HG02840 (cell line): ENCODE measurements at regions not wholly inside any gene's neighbourhood (a gene's known extent, or its start where the extent isn't known, plus 50 kb on each side); places are given as distances from the start of the nearest gene placed in this dataset.

Experiments
- ATAC-seq: cut with Tn5 transposase; IDR thresholded peaks from one replicate; pipeline ENCODE4 v1.9.1; 2021; ENCODE audit warnings: mild to moderate bottlenecking, moderate library complexity, moderate number of reproducible peaks; ENCODE audit not compliant: unreplicated experiment, low FRiP score

DNA sequence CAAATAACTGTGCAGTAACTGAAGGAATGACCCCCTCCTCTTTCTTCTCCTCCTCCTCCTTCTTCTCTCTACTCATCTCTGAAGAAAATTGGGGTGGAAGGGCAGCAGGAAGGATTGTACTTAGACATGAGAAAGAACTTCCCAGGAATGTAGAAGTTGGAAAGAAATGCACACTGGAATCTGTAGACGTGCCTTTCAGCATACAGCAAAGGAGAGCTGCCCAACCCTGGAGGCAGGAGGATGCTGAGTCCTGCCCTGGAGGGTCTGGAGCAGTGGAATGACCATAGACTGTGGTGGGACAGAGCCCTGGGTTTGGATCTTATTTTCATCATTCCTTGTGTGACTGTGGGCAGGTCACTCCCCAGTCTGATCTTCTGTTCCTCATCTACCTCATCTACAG, 80.1 kb downstream of the PJA1 start:
- ATAC-seq, result no peak

DNA sequence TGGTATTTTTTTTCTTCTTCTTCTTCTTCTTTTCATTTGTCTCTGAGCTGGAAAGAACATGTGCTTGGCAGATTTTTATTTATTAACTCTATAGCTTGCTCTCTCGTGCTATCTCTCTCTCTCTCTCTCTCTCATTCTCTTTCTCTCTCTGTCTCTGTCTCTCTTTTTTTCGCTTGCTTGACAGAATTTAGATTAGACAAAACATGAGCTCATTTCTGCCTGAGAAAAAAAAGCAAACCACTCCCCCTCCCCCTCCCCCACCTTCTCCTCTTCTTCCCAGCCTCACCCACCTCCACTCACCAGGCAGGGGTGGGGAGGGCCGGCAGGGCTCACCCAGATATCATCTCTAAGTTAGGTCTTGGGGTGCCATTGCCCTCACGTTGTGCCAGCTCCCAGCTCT, 81.5 kb downstream of the PJA1 start:
- no peak for ATAC-seq

DNA sequence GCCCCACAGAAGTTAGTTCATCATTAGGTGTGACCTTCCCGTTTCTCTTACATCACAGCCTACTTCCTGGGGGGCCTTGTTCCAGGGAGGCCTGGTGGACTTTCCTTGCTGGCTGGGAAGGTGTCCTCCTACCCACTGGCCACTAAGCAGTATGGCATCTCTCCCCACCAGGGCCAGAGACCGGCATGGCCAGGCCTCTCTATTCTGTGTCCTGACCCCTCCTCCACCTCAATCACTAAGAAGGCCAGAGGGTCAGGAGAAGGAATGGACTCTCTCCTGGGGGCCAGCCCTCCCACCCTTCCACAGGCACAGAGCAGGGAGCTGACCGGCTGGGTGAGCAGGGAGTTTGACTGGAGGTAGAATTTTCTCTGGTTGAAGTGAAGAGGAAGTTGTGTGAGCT, 81.9 kb downstream of the PJA1 start:
- no peak for ATAC-seq

DNA sequence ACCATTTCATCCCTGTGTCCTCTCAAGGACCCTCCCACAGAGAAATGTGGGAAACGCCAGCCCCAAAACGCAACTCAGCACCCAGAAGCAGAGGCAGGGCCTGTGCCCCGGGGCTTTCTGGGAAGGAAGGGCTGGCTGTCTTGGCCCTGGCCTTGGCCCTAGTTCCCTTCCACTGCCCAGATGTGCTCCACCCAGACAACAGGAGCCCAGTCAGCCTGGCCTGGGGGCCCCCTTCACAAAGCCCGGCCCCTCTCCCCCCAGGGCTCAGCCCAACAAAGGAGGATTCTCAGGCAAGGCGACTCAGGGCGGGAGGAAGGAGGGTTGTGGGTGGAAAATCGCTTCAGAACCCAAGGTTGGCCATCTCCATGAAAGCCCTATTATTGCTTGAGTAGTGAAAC, 82.5 kb downstream of the PJA1 start:
- ATAC-seq, result no peak

DNA sequence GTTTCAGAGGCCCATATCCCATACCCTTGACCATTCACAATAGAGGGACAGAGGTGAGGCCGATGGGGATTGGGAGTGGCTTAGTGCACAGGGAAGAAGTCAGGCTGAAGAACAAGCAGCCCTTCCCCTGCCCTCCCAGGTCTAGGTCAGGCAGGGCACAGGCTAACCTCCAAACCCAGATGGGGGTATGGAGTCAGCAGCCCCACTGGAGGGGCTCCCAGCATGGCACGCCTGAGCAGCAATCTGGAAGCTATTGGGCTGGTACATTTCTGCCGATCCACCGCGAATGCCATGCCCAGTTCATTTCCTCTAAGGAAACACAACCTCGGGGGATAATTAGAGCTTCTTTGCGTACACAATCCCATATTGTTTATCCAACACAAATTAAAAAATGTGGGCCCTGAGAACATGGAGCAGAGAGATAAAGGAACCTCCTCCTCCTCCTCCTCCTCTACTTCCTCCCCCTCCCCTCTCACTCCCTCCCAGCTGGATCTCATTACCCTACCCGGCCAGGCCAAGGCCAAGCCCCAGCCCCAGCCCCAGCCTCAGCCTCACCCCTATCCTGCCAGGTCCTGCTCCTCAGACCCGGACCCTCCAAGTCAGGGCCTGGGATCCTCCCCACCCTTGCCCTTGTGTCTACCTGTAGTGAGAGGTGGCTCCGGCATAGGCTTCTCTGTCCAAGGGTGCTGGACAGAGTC, 83.0 kb downstream of the PJA1 start:
- no peak for ATAC-seq

DNA sequence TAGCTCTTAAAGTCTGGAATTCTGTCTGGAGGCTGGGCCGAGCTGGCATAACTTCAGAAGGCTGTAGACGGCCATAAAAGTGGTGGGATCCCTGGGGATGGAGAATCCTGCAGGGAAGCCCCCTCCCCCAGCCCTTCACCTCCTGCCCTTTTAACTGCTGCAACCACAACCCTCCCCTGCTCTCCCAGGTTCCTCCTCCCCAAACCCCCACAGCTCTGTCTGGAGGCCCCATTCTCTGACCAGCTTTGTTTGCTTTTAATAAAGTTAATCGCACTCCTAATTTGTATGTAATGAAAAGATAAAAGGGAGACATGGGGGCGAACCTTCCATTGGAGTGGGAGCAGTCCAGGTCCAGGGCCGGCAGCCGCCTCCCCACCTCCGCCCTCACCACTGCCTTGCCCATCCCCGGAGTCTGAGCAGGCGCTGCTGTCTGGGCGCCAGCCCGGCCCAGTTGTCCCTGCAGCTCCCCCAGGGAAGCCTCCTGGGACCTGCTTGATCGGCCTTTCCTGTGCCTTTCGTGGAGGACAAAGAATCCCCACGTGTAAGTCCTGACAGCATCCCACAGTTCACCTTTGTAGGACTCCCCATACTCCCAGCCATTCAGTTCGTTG, 84.3 kb downstream of the PJA1 start:
- no peak for ATAC-seq

DNA sequence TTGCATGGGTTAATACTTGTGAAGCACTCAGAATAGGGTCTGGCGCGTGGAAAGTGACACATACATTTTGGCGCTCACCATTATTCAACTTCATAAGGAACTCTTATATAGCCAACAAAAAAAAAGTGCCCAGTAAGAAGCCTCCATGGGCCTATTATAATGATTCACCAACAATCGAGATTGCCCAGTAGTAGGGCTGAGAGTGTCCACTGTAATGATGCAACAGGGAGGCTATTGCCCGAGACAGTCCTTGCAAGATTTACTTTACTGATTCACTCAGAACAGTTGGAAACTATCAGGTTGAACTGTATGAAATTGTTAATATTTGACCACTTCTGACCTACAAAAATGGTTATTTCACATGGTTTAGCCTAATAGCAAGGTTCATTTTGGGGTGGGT, 86.0 kb downstream of the PJA1 start:
- no peak for ATAC-seq

DNA sequence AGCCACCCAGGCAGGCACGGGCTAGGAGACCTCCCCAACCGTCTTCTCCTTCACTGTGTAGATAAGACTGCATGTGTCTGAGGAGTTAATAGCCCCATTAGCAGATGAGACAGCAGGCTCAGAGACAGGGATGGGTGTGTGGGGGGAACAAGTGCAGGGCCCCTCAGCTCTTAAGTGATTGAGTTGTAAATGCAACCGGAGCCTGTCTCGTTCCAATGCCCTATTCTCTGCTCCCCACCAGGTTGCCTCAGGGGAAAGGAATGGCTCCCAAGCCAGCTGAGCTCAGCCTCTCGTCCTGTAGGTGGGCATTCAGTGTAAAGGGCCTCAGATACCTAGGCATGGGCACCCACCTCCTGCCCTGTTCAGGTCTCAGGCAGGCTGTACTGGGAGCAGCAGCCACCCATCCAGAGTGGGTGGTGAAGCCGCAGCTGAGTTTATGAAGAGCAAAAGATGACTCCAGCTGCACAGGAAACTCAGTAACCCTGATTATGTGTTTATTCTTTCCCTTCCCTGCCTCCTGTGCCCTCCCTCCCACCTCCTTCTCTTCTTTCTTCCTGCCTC, 87.3 kb downstream of the PJA1 start:
- no peak for ATAC-seq

DNA sequence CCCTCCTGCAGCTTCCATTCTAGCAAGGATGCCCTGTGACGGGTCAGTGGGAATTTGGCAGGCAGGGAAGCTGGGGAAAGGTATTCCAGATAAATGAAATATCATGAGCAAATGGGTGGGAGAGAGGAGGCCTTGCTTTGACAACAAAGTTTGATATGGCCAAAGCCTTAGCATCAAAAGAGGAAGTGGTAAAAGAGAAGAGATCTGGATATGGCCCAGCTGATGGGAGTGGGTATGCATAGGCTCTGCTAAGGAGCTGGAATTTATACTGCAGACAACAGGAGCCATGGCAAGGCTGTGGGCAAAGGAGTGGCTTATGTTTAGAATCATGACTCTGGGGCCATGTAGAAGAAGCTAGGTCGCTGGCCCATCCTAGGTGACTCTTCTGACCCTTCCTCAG, 89.2 kb downstream of the PJA1 start:
- ATAC-seq, result no peak

DNA sequence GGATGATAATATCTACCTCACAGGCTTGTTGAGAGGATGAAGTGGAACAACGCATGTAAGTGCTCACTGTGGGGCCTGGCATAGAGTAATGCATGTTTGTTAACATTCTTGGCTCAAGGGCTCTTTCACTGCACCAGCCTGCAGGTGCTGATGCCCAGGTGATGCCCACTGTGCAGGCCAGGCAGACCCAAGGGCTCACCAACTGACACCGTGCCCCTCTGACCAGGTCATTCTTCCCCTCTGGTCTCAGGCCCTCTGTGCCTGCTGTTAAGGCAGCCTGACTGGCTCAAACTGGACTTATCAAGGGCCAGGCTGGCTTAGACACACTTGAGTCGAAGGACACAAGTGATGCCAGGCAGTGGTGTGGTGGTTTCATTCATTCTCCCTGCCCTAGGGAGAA, 90.5 kb downstream of the PJA1 start:
- no peak for ATAC-seq

DNA sequence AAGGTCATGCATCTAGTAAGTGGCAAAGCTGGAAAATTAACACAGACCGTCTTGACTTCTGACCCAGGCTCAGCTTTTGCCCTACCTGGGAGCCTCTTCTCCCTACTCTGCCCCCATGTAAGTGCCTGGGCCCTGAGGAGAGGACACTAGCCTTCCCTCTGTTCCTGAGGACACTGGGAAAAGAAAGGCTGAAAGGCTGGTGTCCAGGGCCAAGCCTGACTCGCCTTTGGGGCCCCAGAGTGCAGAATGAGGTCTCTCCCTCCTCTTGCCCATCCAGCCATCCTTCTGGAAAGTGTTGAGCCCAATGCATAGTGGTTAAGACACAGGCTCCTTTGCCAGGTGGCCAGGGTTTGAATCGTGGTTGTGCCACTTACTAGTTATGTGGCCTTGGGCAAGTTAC, 91.5 kb downstream of the PJA1 start:
- ATAC-seq, result no peak

DNA sequence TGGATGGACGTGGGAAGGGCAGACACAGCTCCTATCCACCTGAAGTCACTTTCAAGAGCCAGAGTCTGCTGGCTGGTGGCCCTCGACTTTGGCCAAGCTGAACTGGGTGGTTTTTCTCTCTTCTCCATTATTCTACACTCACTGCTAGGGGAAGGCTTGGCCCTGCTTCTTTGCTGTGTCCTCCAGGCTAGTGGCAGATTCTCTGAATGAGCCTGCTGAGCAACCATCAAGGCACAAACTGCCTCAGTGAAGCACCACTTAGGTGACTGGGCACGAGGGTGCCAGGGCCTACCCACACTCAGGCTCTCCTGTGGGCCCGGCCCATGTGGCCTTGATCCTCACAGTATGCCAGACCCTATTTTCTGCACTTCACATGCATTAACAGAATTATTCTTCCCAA, 92.0 kb downstream of the PJA1 start:
- ATAC-seq, result no peak

DNA sequence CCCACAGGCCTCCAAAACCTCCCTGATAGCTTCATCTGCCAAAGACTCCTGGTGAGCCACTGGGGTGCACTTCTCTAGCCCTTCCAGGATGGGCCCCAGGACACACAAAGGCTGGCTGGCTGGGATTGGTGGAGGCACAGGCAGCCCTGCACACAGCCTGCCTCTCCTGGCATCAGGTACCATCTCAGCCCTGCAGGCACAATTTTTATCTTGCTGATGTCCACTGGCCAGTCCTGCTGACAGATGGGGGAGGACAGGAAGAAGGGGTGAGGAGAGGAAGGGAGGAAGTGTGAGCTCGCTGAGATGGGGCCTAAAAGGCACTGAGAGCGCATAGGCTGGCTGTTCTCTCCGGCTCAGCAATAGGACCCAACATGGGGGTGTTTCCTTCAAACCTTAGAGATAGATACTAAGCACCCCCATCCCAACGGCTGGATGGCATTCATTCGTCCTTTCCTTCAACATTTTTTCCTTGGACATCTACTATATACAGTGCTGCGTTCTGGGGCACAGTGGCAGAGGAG, 92.7 kb downstream of the PJA1 start:
- ATAC-seq, result no peak

DNA sequence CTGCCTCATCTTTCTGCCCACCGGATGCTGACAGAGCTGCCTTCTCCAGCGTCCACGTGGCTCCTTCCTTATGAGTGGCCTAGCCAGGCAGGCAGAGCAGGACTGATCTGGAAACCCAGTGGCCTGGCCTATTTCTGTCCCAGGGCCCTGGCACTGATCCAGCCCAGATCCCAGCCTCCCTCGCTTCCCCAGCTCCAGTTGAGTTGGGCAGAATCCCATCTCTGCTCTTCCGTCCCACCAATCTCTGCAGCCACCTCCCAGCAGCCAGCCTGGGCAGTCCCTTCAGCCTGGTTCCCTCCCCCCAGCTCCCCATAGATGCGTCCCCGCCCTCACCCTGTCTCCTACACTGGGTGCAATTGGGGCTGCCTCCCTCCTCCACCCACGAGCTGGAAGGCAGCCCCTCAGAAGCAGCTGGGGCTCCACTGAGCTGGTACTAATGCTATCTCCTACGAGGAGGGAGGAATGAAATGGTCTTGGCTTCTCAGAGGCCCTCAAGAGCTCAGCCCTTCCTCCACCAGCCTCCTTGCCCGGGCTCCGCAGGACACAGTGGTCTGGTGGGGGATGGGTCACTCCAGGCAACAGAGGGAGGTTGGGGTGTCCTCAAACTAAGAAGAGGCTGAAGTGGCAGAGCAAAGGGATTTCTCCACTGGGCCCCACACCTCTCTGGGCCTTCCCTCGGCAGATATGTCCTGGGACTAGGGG, 94.2 kb downstream of the PJA1 start:
- no peak for ATAC-seq

DNA sequence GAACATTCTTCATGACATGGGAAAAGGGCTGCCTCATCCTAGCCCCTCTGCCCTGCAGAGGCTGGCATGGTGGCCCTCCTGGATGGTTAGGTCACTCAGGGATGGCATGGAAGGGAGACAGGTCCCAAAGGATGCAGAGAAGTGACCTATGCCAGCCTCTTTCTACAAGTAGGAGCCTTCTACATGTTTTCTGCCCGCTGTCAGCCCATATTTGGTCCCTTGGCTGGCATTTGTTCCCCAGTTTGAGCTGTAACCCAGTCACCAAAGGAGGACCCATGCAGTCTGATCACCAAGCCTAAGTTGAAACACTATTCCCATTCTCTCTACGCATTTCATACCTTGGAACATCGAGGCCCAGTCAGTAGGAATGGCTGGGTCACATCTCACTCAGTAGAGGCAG, 95.4 kb downstream of the PJA1 start:
- no peak for ATAC-seq

DNA sequence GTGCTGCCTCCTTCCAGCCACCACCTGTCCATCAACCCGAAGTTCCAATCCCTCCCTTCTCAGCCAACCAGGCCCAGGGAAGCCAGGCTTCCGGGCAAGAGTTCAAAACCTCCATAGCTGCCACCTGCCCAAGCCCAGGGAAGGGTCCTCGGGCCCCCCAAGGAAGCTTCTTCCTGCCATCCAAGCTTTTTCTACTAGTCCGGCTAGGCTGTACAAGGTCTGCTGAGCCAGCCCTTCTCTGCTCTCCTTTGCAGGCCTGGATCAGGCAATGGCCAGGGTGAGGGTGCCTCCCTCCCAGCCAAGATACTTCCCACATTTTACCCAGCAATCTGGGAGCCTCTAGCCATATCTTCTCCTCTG, 96.2 kb downstream of the PJA1 start:
- ATAC-seq, result no peak

DNA sequence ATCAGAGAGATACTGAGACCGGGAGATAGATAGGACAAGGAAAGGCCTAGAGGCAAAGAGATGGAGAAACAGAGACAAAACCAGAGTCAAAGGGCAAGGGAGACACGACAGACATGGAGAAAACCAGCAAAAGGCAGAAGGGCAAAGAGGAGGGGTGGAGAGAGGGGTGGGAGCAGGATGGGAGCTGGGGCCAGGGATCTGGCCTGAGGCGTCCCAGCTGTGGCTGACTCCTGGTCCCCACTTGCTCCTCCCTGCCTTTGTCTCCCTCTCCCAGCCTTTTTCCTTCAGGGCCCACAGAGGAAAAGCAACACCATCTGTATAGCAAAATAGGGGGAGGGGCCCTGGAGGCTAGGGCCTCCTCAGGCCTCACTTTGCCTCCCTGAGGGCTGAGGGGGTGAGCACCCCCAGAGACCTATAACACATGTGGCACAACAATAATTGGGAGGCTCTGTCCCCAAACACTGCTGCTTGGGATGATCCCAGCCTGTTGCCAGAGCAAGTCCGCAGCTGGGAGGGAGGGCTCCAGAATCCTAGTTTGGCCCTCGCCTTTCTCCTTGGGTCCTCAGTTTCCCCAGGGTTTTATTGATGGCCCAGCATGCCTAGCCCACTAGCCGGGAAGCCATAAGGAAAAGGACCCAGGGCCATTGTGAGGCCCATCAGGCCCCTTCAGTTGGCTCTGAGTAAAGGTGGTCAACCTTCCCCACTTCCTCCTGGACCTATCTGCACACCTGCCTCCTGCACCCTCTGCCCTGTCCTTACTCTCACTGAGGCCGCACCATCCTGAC, 96.8 kb downstream of the PJA1 start:
- no peak for ATAC-seq

DNA sequence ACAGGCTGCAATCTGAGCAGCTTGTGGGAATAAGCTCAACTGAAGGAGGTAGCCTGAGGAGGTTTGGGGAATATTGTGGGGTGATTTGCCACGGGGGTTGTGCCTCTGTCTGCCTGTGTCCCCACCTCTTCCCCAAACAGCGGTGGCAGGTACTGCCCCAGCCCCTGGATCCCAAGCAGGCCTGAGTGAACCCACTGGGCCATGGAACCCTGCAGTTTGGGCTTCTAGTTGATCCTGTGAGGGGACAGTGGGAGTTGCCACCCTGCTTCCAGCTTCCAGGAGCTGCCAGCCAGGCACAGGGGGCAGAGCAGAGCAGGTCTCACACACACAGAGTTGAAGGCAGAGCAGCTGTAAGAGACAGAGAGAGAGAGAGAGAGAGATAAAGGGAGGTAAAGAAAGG, 97.4 kb downstream of the PJA1 start:
- no peak for ATAC-seq

DNA sequence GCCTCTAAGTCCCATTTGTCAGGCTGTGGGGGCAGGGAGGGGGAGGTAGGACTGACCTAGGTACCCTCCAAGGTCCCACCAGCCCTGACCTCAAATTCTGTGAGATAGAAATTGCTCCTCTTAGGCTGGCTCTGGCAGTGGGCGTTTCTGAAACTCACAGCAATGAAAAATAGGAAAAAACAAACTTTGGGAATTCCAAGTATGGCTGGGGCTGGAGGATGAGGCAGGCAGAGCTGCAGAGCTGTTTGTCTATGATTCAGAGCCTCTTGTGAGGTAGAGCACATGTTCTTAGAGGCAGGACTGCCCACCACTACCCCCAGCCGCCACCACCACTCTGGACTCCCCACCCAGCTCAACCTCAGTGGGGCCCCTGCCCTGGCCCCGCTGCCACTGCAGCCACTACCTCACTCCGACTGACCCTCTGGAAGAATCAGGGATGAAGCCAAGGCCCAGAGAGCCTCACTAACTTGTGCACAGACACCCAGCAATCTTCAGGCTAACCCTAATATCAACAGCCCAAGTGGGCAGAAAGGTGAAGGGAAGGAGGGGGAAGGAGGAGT, 98.2 kb downstream of the PJA1 start:
- no peak for ATAC-seq

DNA sequence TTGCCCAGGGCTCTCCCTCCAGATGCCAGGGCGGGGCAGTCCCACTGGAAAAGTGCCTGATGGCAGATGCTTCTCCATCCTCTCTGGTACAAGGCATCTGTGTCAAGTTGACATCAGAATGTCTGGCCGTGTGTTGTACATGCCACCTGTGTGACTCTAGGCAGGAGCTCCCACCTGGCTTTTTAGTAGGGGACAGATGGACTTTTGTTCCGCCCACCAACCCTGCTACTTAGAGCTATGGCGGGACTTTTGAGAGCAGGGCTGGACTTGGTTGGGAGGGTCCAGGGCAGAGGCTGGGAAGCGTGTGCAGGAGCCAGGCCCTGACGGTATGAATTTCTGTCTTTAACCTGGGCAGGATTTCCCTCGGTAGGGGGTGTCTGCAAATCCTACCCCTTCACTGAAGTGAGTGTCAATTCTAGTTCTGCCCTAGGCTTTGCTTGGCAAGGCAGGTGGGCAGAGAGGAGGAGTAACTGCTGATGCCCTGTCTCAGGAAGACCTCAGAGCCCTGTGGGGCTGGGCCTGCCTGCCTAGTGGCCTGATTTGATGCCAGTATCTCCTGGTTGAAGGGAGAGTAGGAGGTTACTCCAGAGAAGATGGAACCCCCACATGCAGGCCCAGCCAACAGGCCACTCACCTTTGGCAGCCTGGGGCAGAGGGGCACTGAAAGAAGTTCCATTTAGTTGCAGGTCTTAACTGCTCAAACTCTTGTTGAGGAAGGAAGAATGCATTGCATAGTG, 99.1 kb downstream of the PJA1 start:
- no peak for ATAC-seq
